ENCODE measurements at regions not wholly inside any gene's neighbourhood (a gene's known extent, or its start where the extent isn't known, plus 50 kb on each side); places are given as distances from the start of the nearest gene placed in this dataset.

GRCh38 chr14:30484201-30484600 lies 74.8 kb upstream of the G2E3 start:
- H3K27ac ChIP-seq = no peak overlapping the region
- no peaks in the 10 kb centered on the region for H3K79me2 ChIP-seq (ENCODE audit: insufficient read depth)
- H3K36me3 ChIP-seq (ENCODE audit: low read depth) = no peaks in the 10 kb centered on the region
- H3K4me3 ChIP-seq = no peak overlapping the region
- no peaks in the 10 kb centered on the region for H3K27me3 ChIP-seq (replicated peaks; ENCODE audit: insufficient read depth)
- H3K9ac ChIP-seq = no peak overlapping the region
- no peaks in the 10 kb centered on the region for H4K20me1 ChIP-seq (ENCODE audit: insufficient read depth)
- H3K4me1 ChIP-seq (ENCODE audit: insufficient read depth) = no peaks in the 10 kb centered on the region
- 45 to 51% methylated on average over 3 of the region's 3 CpGs for WGBS, 2 experiments (ENCODE audit: low coverage in 1 of 2, low lambda C conversion rate in 2 of 2, missing lambda C conversion rate in 2 of 2)
- DNase-seq = no peak
- no peaks in the 10 kb centered on the region for H3K9me2 ChIP-seq (ENCODE audit: insufficient read depth)
- in situ Hi-C loops (cut with MboI) = no loop called here
- TF ChIP-seq EZH2 (IDR thresholded peaks at IDR 0.05; ENCODE audit: insufficient read depth, poor library complexity, severe bottlenecking) (no peak), EZH2phosphoT487 (IDR thresholded peaks at IDR 0.05; ENCODE audit: insufficient read depth, low read depth) (no peak)
- H3K9me3 ChIP-seq (ENCODE audit: low read depth) = no peaks in the 10 kb centered on the region
- H3K4me2 ChIP-seq (ENCODE audit: unreplicated experiment) = no peak overlapping the region
- H3F3A ChIP-seq (ENCODE audit: insufficient read depth) = no peaks in the 10 kb centered on the region
- no peak overlapping the region for H2AFZ ChIP-seq

GRCh38 chr14:30484976-30485375 lies 74.0 kb upstream of the G2E3 start:
- no peak for TF ChIP-seq EZH2 (IDR thresholded peaks at IDR 0.05; ENCODE audit: insufficient read depth, poor library complexity, severe bottlenecking)
- in situ Hi-C loops (cut with MboI) = no loop called here
- no peaks in the 10 kb centered on the region for H3K9me2 ChIP-seq (ENCODE audit: insufficient read depth)
- H3K79me2 ChIP-seq (ENCODE audit: insufficient read depth) = no peaks in the 10 kb centered on the region
- 68 to 93% methylated on average over 1 of the region's 1 CpG for WGBS, 2 experiments (ENCODE audit: low coverage in 1 of 2, low lambda C conversion rate in 2 of 2, missing lambda C conversion rate in 2 of 2)
- no peaks in the 10 kb centered on the region for H3K36me3 ChIP-seq (ENCODE audit: low read depth)
- DNase-seq = no peak
- H3F3A ChIP-seq (ENCODE audit: insufficient read depth) = no peaks in the 10 kb centered on the region
- no peaks in the 10 kb centered on the region for H3K4me1 ChIP-seq (ENCODE audit: insufficient read depth)
- H3K27ac ChIP-seq = no peak overlapping the region
- H3K9me3 ChIP-seq (ENCODE audit: low read depth) = no peaks in the 10 kb centered on the region
- H3K9ac ChIP-seq = no peak overlapping the region
- no peak overlapping the region for H2AFZ ChIP-seq
- H4K20me1 ChIP-seq (ENCODE audit: insufficient read depth) = no peaks in the 10 kb centered on the region
- H3K27me3 ChIP-seq (replicated peaks; ENCODE audit: insufficient read depth) = no peaks in the 10 kb centered on the region
- no peak overlapping the region for H3K4me2 ChIP-seq (ENCODE audit: unreplicated experiment)
- no peak overlapping the region for H3K4me3 ChIP-seq

GRCh38 chr14:30496852-30497251 lies 62.1 kb upstream of the G2E3 start:
- no peaks in the 10 kb centered on the region for H3K4me1 ChIP-seq (ENCODE audit: insufficient read depth)
- no peaks in the 10 kb centered on the region for H3F3A ChIP-seq (ENCODE audit: insufficient read depth)
- H3K4me2 ChIP-seq (ENCODE audit: unreplicated experiment) = no peak overlapping the region
- in situ Hi-C loops (cut with MboI) = no loop called here
- no peaks in the 10 kb centered on the region for H3K9me3 ChIP-seq (ENCODE audit: low read depth)
- no peak overlapping the region for H3K4me3 ChIP-seq
- H3K79me2 ChIP-seq (ENCODE audit: insufficient read depth) = no peaks in the 10 kb centered on the region
- TF ChIP-seq EZH2 (IDR thresholded peaks at IDR 0.05; ENCODE audit: insufficient read depth, poor library complexity, severe bottlenecking) = no peak
- TF ChIP-seq EZH2phosphoT487 (IDR thresholded peaks at IDR 0.05; ENCODE audit: insufficient read depth, low read depth) = no peak
- no peak for DNase-seq
- H4K20me1 ChIP-seq (ENCODE audit: insufficient read depth) = no peaks in the 10 kb centered on the region
- WGBS, 2 experiments (ENCODE audit: low coverage in 1 of 2, low lambda C conversion rate in 2 of 2, missing lambda C conversion rate in 2 of 2) = 36 to 62% methylated on average over 1 of the region's 1 CpG
- H3K36me3 ChIP-seq (ENCODE audit: low read depth) = no peaks in the 10 kb centered on the region
- H3K9me2 ChIP-seq (ENCODE audit: insufficient read depth) = no peaks in the 10 kb centered on the region
- H2AFZ ChIP-seq = no peak overlapping the region
- H3K9ac ChIP-seq = no peak overlapping the region
- H3K27me3 ChIP-seq (replicated peaks; ENCODE audit: insufficient read depth) = peaks cover 8% of the 10 kb centered on the region; the same call in 1 of the 2 replicates
- H3K27ac ChIP-seq = no peak overlapping the region

- no peak for TF ChIP-seq EZH2phosphoT487 (IDR thresholded peaks at IDR 0.05; ENCODE audit: insufficient read depth, low read depth)
- no peak for TF ChIP-seq EZH2 (IDR thresholded peaks at IDR 0.05; ENCODE audit: insufficient read depth, poor library complexity, severe bottlenecking)
- in situ Hi-C loops (cut with MboI) = no loop called here
- Histone ChIP-seq H2AFZ (no peak overlapping the region), H3K79me2 (ENCODE audit: insufficient read depth) (no peaks in the 10 kb centered on the region), H3F3A (ENCODE audit: insufficient read depth) (no peaks in the 10 kb centered on the region), H3K9me3 (ENCODE audit: low read depth) (no peaks in the 10 kb centered on the region), H3K27me3 (replicated peaks; ENCODE audit: insufficient read depth) (peaks cover 13% of the 10 kb centered on the region; the same call in 1 of the 2 replicates), H3K9ac (no peak overlapping the region), H4K20me1 (ENCODE audit: insufficient read depth) (no peaks in the 10 kb centered on the region), H3K4me3 (no peak overlapping the region), H3K4me2 (ENCODE audit: unreplicated experiment) (no peak overlapping the region), H3K9me2 (ENCODE audit: insufficient read depth) (no peaks in the 10 kb centered on the region), H3K27ac (no peak overlapping the region), H3K4me1 (ENCODE audit: insufficient read depth) (no peaks in the 10 kb centered on the region), H3K36me3 (ENCODE audit: low read depth) (no peaks in the 10 kb centered on the region)
- no peak for DNase-seq
Measured at GRCh38 chr14:30499358-30499757, 59.6 kb upstream of the G2E3 start.

GRCh38 chr14:30500222-30500621 lies 58.7 kb upstream of the G2E3 start:
- in situ Hi-C loops (cut with MboI) = no loop called here
- H3F3A ChIP-seq (ENCODE audit: insufficient read depth) = no peaks in the 10 kb centered on the region
- no peak overlapping the region for H3K9ac ChIP-seq
- H4K20me1 ChIP-seq (ENCODE audit: insufficient read depth) = no peaks in the 10 kb centered on the region
- H3K4me3 ChIP-seq = no peak overlapping the region
- H3K27me3 ChIP-seq (replicated peaks; ENCODE audit: insufficient read depth) = peaks cover 13% of the 10 kb centered on the region; the same call in 1 of the 2 replicates
- H3K4me2 ChIP-seq (ENCODE audit: unreplicated experiment) = no peak overlapping the region
- DNase-seq = no peak
- H3K9me3 ChIP-seq (ENCODE audit: low read depth) = no peaks in the 10 kb centered on the region
- no peak overlapping the region for H2AFZ ChIP-seq
- no peaks in the 10 kb centered on the region for H3K9me2 ChIP-seq (ENCODE audit: insufficient read depth)
- H3K79me2 ChIP-seq (ENCODE audit: insufficient read depth) = no peaks in the 10 kb centered on the region
- H3K36me3 ChIP-seq (ENCODE audit: low read depth) = no peaks in the 10 kb centered on the region
- H3K4me1 ChIP-seq (ENCODE audit: insufficient read depth) = no peaks in the 10 kb centered on the region
- TF ChIP-seq EZH2 (IDR thresholded peaks at IDR 0.05; ENCODE audit: insufficient read depth, poor library complexity, severe bottlenecking) = no peak
- TF ChIP-seq EZH2phosphoT487 (IDR thresholded peaks at IDR 0.05; ENCODE audit: insufficient read depth, low read depth) = no peak
- H3K27ac ChIP-seq = no peak overlapping the region
- WGBS, 2 experiments (ENCODE audit: low coverage in 1 of 2, low lambda C conversion rate in 2 of 2, missing lambda C conversion rate in 2 of 2) = 39 to 45% methylated on average over 2 of the region's 2 CpGs

Data from GM23248 (cell line).